ENCODE measurements at regions not wholly inside any gene's neighbourhood (a gene's known extent, or its start where the extent isn't known, plus 50 kb on each side); places are given as distances from the start of the nearest gene placed in this dataset.
A peak's percentile ranks its signal among the peaks of the same experiment; 100 is the strongest.

DNA sequence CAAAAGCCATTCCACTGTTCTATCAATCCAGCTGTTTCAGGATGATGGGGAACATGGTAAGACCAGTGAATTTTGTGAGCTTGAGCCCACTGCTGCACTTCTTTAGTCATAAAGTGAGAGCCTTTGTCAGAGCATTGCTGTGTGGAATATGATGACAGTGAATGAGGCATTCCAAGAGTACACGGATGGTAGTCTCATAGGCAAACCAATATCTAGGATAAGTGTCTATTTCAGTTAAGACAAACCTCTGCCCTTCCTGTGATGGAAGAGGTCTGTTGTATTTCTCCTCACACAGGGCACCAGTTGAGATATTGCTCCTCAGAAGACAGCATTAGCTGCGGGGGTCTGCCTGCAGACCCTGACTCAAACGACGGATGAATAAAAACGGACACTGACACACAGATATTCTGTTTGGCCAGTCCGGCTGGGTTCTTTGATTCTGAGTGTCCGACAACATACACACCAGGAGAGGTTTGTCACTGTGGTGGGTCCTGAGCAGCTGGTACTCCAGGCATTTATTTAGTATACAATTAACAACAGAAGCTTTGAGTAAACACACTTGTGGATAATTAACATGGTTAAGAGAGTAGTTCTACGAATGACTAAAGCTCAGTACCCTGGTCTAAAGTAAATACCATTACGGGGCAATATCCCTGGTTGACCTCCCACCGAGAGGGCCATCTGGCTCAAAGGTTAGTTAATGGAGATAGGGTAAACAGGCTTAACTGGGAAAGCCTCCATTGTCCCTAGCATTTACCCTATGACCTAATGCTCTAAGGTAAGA is 121.7 kb downstream of the ZNF280B start (continued):
- TF ChIP-seq, protein P1, sequence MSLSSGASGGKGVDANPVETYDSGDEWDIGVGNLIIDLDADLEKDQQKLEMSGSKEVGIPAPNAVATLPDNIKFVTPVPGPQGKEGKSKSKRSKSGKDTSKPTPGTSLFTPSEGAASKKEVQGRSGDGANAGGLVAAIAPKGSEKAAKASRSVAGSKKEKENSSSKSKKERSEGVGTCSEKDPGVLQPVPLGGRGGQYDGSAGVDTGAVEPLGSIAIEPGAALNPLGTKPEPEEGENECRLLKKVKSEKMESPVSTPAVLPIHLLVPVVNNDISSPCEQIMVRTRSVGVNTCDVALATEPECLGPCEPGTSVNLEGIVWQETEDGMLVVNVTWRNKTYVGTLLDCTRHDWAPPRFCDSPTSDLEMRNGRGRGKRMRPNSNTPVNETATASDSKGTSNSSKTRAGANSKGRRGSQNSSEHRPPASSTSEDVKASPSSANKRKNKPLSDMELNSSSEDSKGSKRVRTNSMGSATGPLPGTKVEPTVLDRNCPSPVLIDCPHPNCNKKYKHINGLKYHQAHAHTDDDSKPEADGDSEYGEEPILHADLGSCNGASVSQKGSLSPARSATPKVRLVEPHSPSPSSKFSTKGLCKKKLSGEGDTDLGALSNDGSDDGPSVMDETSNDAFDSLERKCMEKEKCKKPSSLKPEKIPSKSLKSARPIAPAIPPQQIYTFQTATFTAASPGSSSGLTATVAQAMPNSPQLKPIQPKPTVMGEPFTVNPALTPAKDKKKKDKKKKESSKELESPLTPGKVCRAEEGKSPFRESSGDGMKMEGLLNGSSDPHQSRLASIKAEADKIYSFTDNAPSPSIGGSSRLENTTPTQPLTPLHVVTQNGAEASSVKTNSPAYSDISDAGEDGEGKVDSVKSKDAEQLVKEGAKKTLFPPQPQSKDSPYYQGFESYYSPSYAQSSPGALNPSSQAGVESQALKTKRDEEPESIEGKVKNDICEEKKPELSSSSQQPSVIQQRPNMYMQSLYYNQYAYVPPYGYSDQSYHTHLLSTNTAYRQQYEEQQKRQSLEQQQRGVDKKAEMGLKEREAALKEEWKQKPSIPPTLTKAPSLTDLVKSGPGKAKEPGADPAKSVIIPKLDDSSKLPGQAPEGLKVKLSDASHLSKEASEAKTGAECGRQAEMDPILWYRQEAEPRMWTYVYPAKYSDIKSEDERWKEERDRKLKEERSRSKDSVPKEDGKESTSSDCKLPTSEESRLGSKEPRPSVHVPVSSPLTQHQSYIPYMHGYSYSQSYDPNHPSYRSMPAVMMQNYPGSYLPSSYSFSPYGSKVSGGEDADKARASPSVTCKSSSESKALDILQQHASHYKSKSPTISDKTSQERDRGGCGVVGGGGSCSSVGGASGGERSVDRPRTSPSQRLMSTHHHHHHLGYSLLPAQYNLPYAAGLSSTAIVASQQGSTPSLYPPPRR (CRISPR knock-in tag; IDR thresholded peaks at IDR 0.05; ENCODE audit: borderline replicate concordance) = peak; percentile 97
- TF ChIP-seq, protein P2, sequence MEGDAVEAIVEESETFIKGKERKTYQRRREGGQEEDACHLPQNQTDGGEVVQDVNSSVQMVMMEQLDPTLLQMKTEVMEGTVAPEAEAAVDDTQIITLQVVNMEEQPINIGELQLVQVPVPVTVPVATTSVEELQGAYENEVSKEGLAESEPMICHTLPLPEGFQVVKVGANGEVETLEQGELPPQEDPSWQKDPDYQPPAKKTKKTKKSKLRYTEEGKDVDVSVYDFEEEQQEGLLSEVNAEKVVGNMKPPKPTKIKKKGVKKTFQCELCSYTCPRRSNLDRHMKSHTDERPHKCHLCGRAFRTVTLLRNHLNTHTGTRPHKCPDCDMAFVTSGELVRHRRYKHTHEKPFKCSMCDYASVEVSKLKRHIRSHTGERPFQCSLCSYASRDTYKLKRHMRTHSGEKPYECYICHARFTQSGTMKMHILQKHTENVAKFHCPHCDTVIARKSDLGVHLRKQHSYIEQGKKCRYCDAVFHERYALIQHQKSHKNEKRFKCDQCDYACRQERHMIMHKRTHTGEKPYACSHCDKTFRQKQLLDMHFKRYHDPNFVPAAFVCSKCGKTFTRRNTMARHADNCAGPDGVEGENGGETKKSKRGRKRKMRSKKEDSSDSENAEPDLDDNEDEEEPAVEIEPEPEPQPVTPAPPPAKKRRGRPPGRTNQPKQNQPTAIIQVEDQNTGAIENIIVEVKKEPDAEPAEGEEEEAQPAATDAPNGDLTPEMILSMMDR (CRISPR knock-in tag; IDR thresholded peaks at IDR 0.05) = no peak
- TF ChIP-seq, protein P3, sequence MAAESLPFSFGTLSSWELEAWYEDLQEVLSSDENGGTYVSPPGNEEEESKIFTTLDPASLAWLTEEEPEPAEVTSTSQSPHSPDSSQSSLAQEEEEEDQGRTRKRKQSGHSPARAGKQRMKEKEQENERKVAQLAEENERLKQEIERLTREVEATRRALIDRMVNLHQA (CRISPR knock-in tag; IDR thresholded peaks at IDR 0.05) = no peak
- no peak for TF ChIP-seq CBX2 (IDR thresholded peaks at IDR 0.05; ENCODE audit: low read depth, low read length)
- TF ChIP-seq CBX2 (CRISPR knock-in tag; IDR thresholded peaks at IDR 0.05; ENCODE audit: low read depth) = no peak
- TF ChIP-seq, protein P4, sequence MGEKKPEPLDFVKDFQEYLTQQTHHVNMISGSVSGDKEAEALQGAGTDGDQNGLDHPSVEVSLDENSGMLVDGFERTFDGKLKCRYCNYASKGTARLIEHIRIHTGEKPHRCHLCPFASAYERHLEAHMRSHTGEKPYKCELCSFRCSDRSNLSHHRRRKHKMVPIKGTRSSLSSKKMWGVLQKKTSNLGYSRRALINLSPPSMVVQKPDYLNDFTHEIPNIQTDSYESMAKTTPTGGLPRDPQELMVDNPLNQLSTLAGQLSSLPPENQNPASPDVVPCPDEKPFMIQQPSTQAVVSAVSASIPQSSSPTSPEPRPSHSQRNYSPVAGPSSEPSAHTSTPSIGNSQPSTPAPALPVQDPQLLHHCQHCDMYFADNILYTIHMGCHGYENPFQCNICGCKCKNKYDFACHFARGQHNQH (CRISPR knock-in tag; IDR thresholded peaks at IDR 0.05) = peak; percentile 78
- TF ChIP-seq, protein P5, sequence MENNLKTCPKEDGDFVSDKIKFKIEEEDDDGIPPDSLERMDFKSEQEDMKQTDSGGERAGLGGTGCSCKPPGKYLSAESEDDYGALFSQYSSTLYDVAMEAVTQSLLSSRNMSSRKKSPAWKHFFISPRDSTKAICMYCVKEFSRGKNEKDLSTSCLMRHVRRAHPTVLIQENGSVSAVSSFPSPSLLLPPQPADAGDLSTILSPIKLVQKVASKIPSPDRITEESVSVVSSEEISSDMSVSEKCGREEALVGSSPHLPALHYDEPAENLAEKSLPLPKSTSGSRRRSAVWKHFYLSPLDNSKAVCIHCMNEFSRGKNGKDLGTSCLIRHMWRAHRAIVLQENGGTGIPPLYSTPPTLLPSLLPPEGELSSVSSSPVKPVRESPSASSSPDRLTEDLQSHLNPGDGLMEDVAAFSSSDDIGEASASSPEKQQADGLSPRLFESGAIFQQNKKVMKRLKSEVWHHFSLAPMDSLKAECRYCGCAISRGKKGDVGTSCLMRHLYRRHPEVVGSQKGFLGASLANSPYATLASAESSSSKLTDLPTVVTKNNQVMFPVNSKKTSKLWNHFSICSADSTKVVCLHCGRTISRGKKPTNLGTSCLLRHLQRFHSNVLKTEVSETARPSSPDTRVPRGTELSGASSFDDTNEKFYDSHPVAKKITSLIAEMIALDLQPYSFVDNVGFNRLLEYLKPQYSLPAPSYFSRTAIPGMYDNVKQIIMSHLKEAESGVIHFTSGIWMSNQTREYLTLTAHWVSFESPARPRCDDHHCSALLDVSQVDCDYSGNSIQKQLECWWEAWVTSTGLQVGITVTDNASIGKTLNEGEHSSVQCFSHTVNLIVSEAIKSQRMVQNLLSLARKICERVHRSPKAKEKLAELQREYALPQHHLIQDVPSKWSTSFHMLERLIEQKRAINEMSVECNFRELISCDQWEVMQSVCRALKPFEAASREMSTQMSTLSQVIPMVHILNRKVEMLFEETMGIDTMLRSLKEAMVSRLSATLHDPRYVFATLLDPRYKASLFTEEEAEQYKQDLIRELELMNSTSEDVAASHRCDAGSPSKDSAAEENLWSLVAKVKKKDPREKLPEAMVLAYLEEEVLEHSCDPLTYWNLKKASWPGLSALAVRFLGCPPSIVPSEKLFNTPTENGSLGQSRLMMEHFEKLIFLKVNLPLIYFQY (CRISPR knock-in tag; IDR thresholded peaks at IDR 0.05; ENCODE audit: borderline replicate concordance) = no peak
- TF ChIP-seq GATAD2A (CRISPR knock-in tag; IDR thresholded peaks at IDR 0.05) = peak; percentile 90
- TF ChIP-seq ZC3H13 (CRISPR knock-in tag; IDR thresholded peaks at IDR 0.05) = no peak
- TF ChIP-seq, protein P6, sequence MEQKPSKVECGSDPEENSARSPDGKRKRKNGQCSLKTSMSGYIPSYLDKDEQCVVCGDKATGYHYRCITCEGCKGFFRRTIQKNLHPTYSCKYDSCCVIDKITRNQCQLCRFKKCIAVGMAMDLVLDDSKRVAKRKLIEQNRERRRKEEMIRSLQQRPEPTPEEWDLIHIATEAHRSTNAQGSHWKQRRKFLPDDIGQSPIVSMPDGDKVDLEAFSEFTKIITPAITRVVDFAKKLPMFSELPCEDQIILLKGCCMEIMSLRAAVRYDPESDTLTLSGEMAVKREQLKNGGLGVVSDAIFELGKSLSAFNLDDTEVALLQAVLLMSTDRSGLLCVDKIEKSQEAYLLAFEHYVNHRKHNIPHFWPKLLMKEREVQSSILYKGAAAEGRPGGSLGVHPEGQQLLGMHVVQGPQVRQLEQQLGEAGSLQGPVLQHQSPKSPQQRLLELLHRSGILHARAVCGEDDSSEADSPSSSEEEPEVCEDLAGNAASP (CRISPR knock-in tag; IDR thresholded peaks at IDR 0.05; ENCODE audit: borderline replicate concordance) = peak; percentile 100
- peak; percentile 75; the same call in 1 of the 2 replicates for TF ChIP-seq ESRRA (CRISPR knock-in tag; IDR thresholded peaks at IDR 0.05; ENCODE audit: low read depth)
- TF ChIP-seq, protein P7, sequence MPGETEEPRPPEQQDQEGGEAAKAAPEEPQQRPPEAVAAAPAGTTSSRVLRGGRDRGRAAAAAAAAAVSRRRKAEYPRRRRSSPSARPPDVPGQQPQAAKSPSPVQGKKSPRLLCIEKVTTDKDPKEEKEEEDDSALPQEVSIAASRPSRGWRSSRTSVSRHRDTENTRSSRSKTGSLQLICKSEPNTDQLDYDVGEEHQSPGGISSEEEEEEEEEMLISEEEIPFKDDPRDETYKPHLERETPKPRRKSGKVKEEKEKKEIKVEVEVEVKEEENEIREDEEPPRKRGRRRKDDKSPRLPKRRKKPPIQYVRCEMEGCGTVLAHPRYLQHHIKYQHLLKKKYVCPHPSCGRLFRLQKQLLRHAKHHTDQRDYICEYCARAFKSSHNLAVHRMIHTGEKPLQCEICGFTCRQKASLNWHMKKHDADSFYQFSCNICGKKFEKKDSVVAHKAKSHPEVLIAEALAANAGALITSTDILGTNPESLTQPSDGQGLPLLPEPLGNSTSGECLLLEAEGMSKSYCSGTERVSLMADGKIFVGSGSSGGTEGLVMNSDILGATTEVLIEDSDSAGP (CRISPR knock-in tag; IDR thresholded peaks at IDR 0.05; ENCODE audit: borderline replicate concordance) = no peak

Measured in HepG2 (cell line).